HepG2 (cell line): ENCODE measurements at regions not wholly inside any gene's neighbourhood (a gene's known extent, or its start where the extent isn't known, plus 50 kb on each side); places are given as distances from the start of the nearest gene placed in this dataset.

ENCODE experiments used
- ATAC-seq: fragments of 200-7000 bp; cut with Tn5 transposase; 3 replicates; pipeline ENCODE4 v1.9.1; 2020; ENCODE audit warnings: mild to moderate bottlenecking, moderate library complexity
- BruUV-seq: library from RNA; stranded (reverse); fragments of 400-500 nt; replicated peaks from 2 replicates; lab custom pipeline; 2021; lab: Mats Ljungman, UMichigan
- CTCF ChIA-PET: fragments of 300-600 bp; formaldehyde crosslinking; extraction: SDS; loops from one replicate; lab custom pipeline; 2021; ENCODE audit warnings: low total read pairs, inconsistent platforms, low intra/inter-chr PET ratio; lab: Yijun Ruan, JAX
- POLR2A ChIA-PET: fragments of 350-600 bp; sonication (Branson Sonifier 250); formaldehyde crosslinking; loops from one replicate; lab custom pipeline; 2020; ENCODE audit warnings: antibody characterized with exemption, inconsistent platforms; lab: Yijun Ruan, JAX
- DNase-seq: peaks from one replicate; pipeline ENCODE4 v3.0.0-alpha.2; 2015; ENCODE audit warnings: low spot score
- FAIRE-seq: peaks from 3 replicates; lab custom pipeline; 2011; peaks lifted over from hg19 to GRCh38; lab: Jason Lieb, UNC
- H2AFZ ChIP-seq: one replicate; pipeline ENCODE4 v1.6.1; 2011; ENCODE audit warnings: low read length, inconsistent platforms
- H3K27ac ChIP-seq: fragments of 300-600 bp; 3 replicates; pipeline ENCODE4 v1.8.0; 2011; ENCODE audit warnings: mixed run types, mild to moderate bottlenecking, mixed read lengths, low read length, inconsistent platforms; ENCODE audit not compliant: insufficient read depth; ENCODE audit errors: extremely low read length
- H3K27me3 ChIP-seq, 2 experiments: fragments of 200-600 bp in 1 of 2; 2 replicates in 1 of 2; 3 replicates in 1 of 2; pipeline versions ENCODE4 v1.6.0 to v1.8.0; 2011; ENCODE audit warnings: low read length in 2 of 2, mild to moderate bottlenecking in 2 of 2, moderate library complexity in 2 of 2, inconsistent platforms in 1 of 2; ENCODE audit not compliant: insufficient read depth in 2 of 2, control insufficient read depth in 1 of 2
- H3K36me3 ChIP-seq, 2 experiments: fragments of 200-600 bp in 1 of 2; replicated peaks in 1 of 2; 2 replicates in 1 of 2; 3 replicates in 1 of 2; pipeline versions ENCODE4 v1.5.1 to v1.8.0; 2011; ENCODE audit warnings: low read length in 2 of 2, inconsistent platforms in 1 of 2; ENCODE audit not compliant: insufficient read depth in 2 of 2, control insufficient read depth in 1 of 2
- H3K4me1 ChIP-seq: 2 replicates; pipeline ENCODE4 v1.5.1; 2012; ENCODE audit warnings: low read length, inconsistent platforms; ENCODE audit not compliant: insufficient read depth
- H3K4me2 ChIP-seq: 2 replicates; pipeline ENCODE4 v1.6.0; 2011; ENCODE audit warnings: low read depth, low read length, inconsistent platforms
- H3K4me3 ChIP-seq, 3 experiments: fragments of 200-600 bp in 1 of 3; sonication (generic), shearing (Covaris generic) in 1 of 3; replicated peaks in 1 of 3; 2 replicates each; pipeline ENCODE4 v1.5.1; 2011 to 2016; ENCODE audit warnings: low read length in 3 of 3, inconsistent platforms in 2 of 3, low read depth in 2 of 3, mild to moderate bottlenecking in 2 of 3, control low read depth in 1 of 3, mixed read lengths in 1 of 3; ENCODE audit not compliant: insufficient read depth in 1 of 3
- H3K79me2 ChIP-seq: one replicate; pipeline ENCODE4 v1.6.1; 2011; ENCODE audit warnings: low read length, inconsistent platforms; ENCODE audit not compliant: insufficient read depth
- H3K9ac ChIP-seq: 2 replicates; pipeline ENCODE4 v1.6.0; 2011; ENCODE audit warnings: mild to moderate bottlenecking, low read depth, low read length, inconsistent platforms; ENCODE audit not compliant: insufficient read depth
- H3K9me3 ChIP-seq: 2 replicates; pipeline ENCODE4 v1.5.1; 2012; ENCODE audit warnings: mild to moderate bottlenecking, low read length
- H4K20me1 ChIP-seq: 2 replicates; pipeline ENCODE4 v1.6.0; 2011; ENCODE audit warnings: inconsistent platforms, mild to moderate bottlenecking, low read length, moderate library complexity; ENCODE audit not compliant: insufficient read depth
- BCL6 ChIP-seq: IDR thresholded peaks from 2 replicates; pipeline ENCODE4 v1.6.1; 2016; ENCODE audit warnings: missing genetic modification reagents, missing compliant biosample characterization
- BORCS8-MEF2B ChIP-seq: sonication (generic); formaldehyde crosslinking; IDR thresholded peaks from 2 replicates; pipeline ENCODE4 v1.8.0; 2022; ENCODE audit warnings: mild to moderate bottlenecking, missing genetic modification reagents
- ESRRA ChIP-seq: sonication (generic); formaldehyde crosslinking; IDR thresholded peaks from 2 replicates; pipeline ENCODE4 v1.5.1; 2020; ENCODE audit warnings: mild to moderate bottlenecking, low read depth, missing genetic modification reagents
- GLI4 ChIP-seq: sonication (generic); formaldehyde crosslinking; IDR thresholded peaks from 2 replicates; pipeline ENCODE4 v1.5.1; 2020; ENCODE audit warnings: missing genetic modification reagents, mild to moderate bottlenecking, moderate library complexity, borderline replicate concordance
- KLF12 ChIP-seq: sonication (generic); formaldehyde crosslinking; IDR thresholded peaks from 2 replicates; pipeline ENCODE4 v1.4.0; 2020; ENCODE audit warnings: missing genetic modification reagents, borderline replicate concordance
- MIER3 ChIP-seq: IDR thresholded peaks from 2 replicates; pipeline ENCODE4 v1.6.1; 2016; ENCODE audit warnings: missing compliant biosample characterization, borderline replicate concordance
- MTA3 ChIP-seq: sonication (generic); formaldehyde crosslinking; IDR thresholded peaks from 2 replicates; pipeline ENCODE4 v1.4.0; 2020; ENCODE audit warnings: missing genetic modification reagents
- NCOA2 ChIP-seq: sonication (generic); formaldehyde crosslinking; IDR thresholded peaks from 2 replicates; pipeline ENCODE4 v1.8.0; 2022; ENCODE audit warnings: inconsistent platforms
- NFE2L1 ChIP-seq: sonication (generic); formaldehyde crosslinking; IDR thresholded peaks from 2 replicates; pipeline ENCODE4 v1.4.0; 2020; ENCODE audit warnings: missing genetic modification reagents, mild to moderate bottlenecking, borderline replicate concordance
- NR2C2 ChIP-seq: sonication (generic); formaldehyde crosslinking; IDR thresholded peaks from 2 replicates; pipeline ENCODE4 v1.4.0; 2020; ENCODE audit warnings: missing genetic modification reagents, mild to moderate bottlenecking, moderate library complexity, borderline replicate concordance
- PCBP1 ChIP-seq: fragments of 200-400 bp; formaldehyde crosslinking; IDR thresholded peaks from 2 replicates; pipeline ENCODE4 v1.6.1; 2017; ENCODE audit warnings: mild to moderate bottlenecking, low read depth, low read length, borderline replicate concordance
- POGZ ChIP-seq: sonication (generic); formaldehyde crosslinking; IDR thresholded peaks from 2 replicates; pipeline ENCODE4 v1.4.0; 2020; ENCODE audit warnings: mild to moderate bottlenecking, missing genetic modification reagents
- RFXANK ChIP-seq: IDR thresholded peaks from 2 replicates; pipeline ENCODE4 v1.6.1; 2016
- SMAD3 ChIP-seq: sonication (generic); formaldehyde crosslinking; IDR thresholded peaks from 2 replicates; pipeline ENCODE4 v1.4.0; 2020; ENCODE audit warnings: missing genetic modification reagents
- TAF15 ChIP-seq: fragments of 200-400 bp; formaldehyde crosslinking; IDR thresholded peaks from one replicate; pipeline ENCODE4 v1.6.1; 2018; ENCODE audit warnings: mild to moderate bottlenecking, low read depth, low read length; ENCODE audit not compliant: poor library complexity, severe bottlenecking
- TOPORS ChIP-seq: sonication (generic); formaldehyde crosslinking; IDR thresholded peaks from 2 replicates; pipeline ENCODE4 v1.8.0; 2023; ENCODE audit warnings: mild to moderate bottlenecking, missing genetic modification reagents
- ZBTB21 ChIP-seq: sonication (generic); formaldehyde crosslinking; IDR thresholded peaks from 2 replicates; pipeline ENCODE4 v1.4.0; 2020; ENCODE audit warnings: missing genetic modification reagents
- ZNF121 ChIP-seq: sonication (generic); formaldehyde crosslinking; IDR thresholded peaks from 2 replicates; pipeline ENCODE4 v1.5.0; 2020; ENCODE audit warnings: mild to moderate bottlenecking, missing genetic modification reagents
- ZNF572 ChIP-seq: sonication (generic); formaldehyde crosslinking; IDR thresholded peaks from 2 replicates; pipeline ENCODE4 v1.5.1; 2020; ENCODE audit warnings: mild to moderate bottlenecking, missing genetic modification reagents
- ZNF790 ChIP-seq: sonication (generic); formaldehyde crosslinking; IDR thresholded peaks from 2 replicates; pipeline ENCODE4 v1.8.0; 2022; ENCODE audit warnings: missing genetic modification reagents, mild to moderate bottlenecking, borderline replicate concordance
- ZNF850 ChIP-seq: sonication (generic); formaldehyde crosslinking; conservative IDR thresholded peaks from 2 replicates; pipeline ENCODE4 v1.9.0; 2021; ENCODE audit warnings: mild to moderate bottlenecking, missing genetic modification reagents
- WGBS: methylation state at CpG from one replicate; pipeline ENCODE4 v1.1.6; 2017; ENCODE audit warnings: low lambda C conversion rate; 5-methylcytosine and 5-hydroxymethylcytosine counted together
- in situ Hi-C: cut with HindIII; loops from 2 replicates; pipeline ENCODE4 v1.10.0; 2017; ENCODE audit warnings: low pct_unique_long_range_greater_than_20kb; ENCODE audit not compliant: extremely low pct_ligation_motif_present
- intact Hi-C: fragments of 100-400 bp; cut with micrococcal nuclease; formaldehyde crosslinking; loops from one replicate; pipeline ENCODE4 v1.10.0; 2022; ENCODE audit not compliant: unreplicated experiment
- TF ChIP-seq, protein P1 (sequence below): IDR thresholded peaks from 2 replicates; pipeline ENCODE4 v1.6.1; 2016; ENCODE audit warnings: missing compliant biosample characterization, missing genetic modification reagents, borderline replicate concordance
- TF ChIP-seq, protein P2 (sequence below): IDR thresholded peaks from 2 replicates; pipeline ENCODE4 v1.6.1; 2018; ENCODE audit warnings: missing genetic modification reagents, mild to moderate bottlenecking, missing compliant biosample characterization

DNA sequence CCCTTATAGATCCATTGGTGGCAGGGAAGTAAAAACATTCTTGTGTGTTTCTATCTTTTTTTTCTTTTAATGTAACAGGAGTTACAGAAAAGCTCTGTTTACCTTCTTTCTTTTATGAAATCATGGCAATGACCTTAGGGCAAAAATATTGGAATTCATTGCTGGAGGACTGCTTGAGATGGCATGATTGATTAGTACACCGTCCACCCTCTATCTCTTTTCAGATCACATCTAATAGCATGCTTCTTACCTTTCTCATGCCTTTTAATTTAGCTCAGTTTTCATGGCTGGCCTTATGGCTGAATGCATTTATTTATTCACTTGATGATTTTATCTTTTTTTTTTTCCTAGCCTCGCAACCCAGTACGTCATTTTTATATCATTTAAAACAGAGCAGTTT lies 177.6 kb upstream of the CDH20 start (continued):
- TF ChIP-seq, protein P1, sequence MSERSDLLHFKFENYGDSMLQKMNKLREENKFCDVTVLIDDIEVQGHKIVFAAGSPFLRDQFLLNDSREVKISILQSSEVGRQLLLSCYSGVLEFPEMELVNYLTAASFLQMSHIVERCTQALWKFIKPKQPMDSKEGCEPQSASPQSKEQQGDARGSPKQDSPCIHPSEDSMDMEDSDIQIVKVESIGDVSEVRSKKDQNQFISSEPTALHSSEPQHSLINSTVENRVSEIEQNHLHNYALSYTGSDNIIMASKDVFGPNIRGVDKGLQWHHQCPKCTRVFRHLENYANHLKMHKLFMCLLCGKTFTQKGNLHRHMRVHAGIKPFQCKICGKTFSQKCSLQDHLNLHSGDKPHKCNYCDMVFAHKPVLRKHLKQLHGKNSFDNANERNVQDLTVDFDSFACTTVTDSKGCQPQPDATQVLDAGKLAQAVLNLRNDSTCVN (CRISPR knock-in tag), result no peak
- no peak for TF ChIP-seq ZNF850
- no peak for TF ChIP-seq ZNF121
- no peak for TF ChIP-seq RFXANK
- TF ChIP-seq TAF15, result no peak
- no peak for TF ChIP-seq MTA3 (CRISPR knock-in tag)
- TF ChIP-seq POGZ (CRISPR knock-in tag), result no peak
- no peak for TF ChIP-seq BCL6
- TF ChIP-seq KLF12 (CRISPR knock-in tag), result no peak
- TF ChIP-seq SMAD3 (CRISPR knock-in tag), result no peak
- TF ChIP-seq ESRRA, result no peak
- no peak for TF ChIP-seq ZBTB21 (CRISPR knock-in tag)
- no peak for TF ChIP-seq ZNF790 (CRISPR knock-in tag)
- TF ChIP-seq, protein P2, sequence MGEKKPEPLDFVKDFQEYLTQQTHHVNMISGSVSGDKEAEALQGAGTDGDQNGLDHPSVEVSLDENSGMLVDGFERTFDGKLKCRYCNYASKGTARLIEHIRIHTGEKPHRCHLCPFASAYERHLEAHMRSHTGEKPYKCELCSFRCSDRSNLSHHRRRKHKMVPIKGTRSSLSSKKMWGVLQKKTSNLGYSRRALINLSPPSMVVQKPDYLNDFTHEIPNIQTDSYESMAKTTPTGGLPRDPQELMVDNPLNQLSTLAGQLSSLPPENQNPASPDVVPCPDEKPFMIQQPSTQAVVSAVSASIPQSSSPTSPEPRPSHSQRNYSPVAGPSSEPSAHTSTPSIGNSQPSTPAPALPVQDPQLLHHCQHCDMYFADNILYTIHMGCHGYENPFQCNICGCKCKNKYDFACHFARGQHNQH (CRISPR knock-in tag), result no peak

DNA sequence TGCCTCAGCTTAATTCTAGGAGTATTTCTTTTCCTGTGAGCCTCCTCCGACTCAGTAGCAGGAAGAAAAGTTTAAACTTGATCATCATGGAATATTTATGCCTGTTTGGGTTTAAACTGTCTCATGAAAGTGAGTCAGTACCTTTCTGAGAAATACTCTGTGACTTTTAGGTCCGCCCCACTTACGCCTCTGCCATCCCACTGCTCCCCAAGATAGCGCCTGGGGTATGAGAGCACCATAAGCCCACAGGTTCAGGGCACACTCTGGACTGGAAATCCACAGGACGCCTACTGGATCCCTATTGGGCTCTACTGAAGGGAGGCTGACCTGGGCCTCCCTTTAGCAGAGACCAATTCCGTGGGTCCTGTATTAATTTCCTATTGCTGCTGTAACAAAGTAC lies 175.8 kb upstream of the CDH20 start:
- H3K79me2 ChIP-seq, result no peaks in the 10 kb centered on the region
- in situ Hi-C loops (no loop called here), intact Hi-C loops (no loop called here)
- no peaks in the 10 kb centered on the region for H4K20me1 ChIP-seq
- no peak overlapping the region for H2AFZ ChIP-seq
- POLR2A ChIA-PET, result no interaction called here
- no peaks in the 10 kb centered on the region for H3K36me3 ChIP-seq
- ATAC-seq, result no peak
- H3K27ac ChIP-seq, result no peak overlapping the region
- FAIRE-seq, result no peak
- H3K27me3 ChIP-seq, result no peaks in the 10 kb centered on the region
- H3K4me2 ChIP-seq, result no peak overlapping the region
- no peak overlapping the region for H3K9ac ChIP-seq
- no peaks in the 10 kb centered on the region for H3K4me1 ChIP-seq
- no peak overlapping the region for H3K4me3 ChIP-seq
- BruUV-seq, result no TSS peak
- WGBS, result 2% methylated on average over 6 of the region's 6 CpGs
- no peaks in the 10 kb centered on the region; the same call in 1 of the 2 replicates for H3K9me3 ChIP-seq
- no peak for DNase-seq
- CTCF ChIA-PET, result no interaction called here
- TF ChIP-seq BORCS8-MEF2B (CRISPR knock-in tag) (no peak), NFE2L1 (no peak), ZNF572 (no peak), MIER3 (no peak), TOPORS (CRISPR knock-in tag) (no peak), NR2C2 (CRISPR knock-in tag) (no peak), PCBP1 (no peak), NCOA2 (CRISPR knock-in tag) (no peak), GLI4 (no peak)
